ENCODE measurements at regions not wholly inside any gene's neighbourhood (a gene's known extent, or its start where the extent isn't known, plus 50 kb on each side); places are given as distances from the start of the nearest gene placed in this dataset.
A peak's percentile ranks its signal among the peaks of the same experiment; 100 is the strongest.

DNA sequence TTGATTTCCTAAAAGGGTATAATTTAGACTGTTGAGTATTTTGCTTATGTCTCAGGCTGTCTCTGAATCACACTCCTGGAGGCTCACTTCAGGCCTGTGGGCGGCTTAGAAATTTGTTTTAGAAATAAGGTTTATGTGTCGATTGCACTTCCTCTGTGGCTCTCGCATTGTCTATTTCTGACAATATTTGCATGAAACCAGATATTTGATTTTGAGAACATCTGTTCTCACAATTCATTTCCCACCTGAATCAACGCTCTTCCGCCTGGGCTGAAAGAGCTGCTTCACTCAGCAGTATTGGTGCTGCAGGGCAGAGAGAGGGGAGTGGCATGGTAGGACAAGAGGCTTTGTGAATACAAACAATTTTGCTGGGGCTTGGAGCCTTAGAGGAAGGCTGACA, 262.0 kb downstream of the ADRA2A start:
- DNase-seq (ENCODE audit: low read depth in 2 of 3, low spot score in 2 of 3): no peak

- DNase-seq (ENCODE audit: low read depth in 2 of 3, low spot score in 2 of 3): no peak
These were observed 268.0 kb downstream of the ADRA2A start for GRCh38 chr10:111344804-111345203.

GRCh38 chr10:111347386-111348013, 270.7 kb downstream of the ADRA2A start:
- DNase-seq (ENCODE audit: low read depth in 2 of 3, low spot score in 2 of 3): no peak

GRCh38 chr10:111348076-111348475, 271.2 kb downstream of the ADRA2A start:
- DNase-seq (ENCODE audit: low read depth in 2 of 3, low spot score in 2 of 3): no peak

DNA sequence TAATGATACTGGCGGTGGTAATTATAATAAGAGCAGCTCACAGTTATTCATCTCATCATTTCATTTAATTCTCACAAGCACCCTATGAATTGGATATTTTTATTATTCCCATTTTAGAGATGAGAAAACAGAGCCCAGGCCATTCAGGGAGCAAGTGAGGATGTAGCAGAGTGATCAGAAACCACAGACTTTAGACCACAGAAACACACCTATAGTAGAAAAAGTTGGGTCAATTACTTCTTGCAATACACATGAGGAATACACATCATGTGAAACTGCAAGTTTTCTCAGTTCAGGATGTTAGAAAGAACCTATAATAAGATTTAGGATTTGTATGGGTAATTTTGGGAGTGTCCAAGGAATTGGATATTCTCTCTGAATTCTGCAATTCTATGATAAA, 278.0 kb downstream of the ADRA2A start:
- no peak for DNase-seq (ENCODE audit: low read depth in 2 of 3, low spot score in 2 of 3)

DNA sequence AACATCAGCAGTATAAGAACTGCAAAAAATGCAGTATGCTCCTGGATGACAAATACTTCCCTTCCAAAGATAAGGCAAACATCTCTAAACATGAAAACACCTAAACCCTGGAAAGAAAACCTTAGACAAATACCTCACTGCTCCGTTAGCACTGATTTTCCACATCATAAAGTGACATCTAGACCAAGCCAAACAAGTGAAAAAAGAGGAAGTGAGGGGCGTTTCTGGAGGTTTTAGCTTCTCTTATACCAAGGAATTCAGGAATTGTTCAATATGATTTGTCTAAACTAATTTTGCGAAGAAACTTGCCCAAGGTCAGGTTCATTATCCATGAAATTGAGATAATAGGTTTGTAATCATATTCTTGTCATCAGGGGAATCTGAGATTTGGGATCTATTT, 279.7 kb downstream of the ADRA2A start:
- DNase-seq (ENCODE audit: low read depth in 2 of 3, low spot score in 2 of 3): peak in 1 of 3 donors; percentile 13

DNA sequence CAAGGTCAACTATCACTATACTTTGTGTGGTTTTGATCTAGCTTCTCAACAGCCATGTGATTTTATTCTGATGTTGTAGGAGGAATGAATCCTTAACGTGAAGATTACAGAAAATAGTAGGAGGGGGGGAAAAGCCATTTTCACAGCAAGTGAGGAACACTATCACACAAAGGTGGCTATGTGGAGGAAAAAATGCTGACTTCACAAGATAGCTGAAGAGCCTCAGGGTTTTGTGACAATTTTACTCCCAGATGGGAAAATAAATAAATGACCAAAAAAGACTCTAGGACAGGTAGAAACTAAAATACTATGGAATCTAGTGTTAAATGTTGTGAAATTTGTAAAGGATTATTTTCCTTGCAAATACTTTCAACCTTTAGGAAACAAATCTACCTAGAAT, 281.0 kb downstream of the ADRA2A start:
- DNase-seq (ENCODE audit: low read depth in 2 of 3, low spot score in 2 of 3): no peak

DNA sequence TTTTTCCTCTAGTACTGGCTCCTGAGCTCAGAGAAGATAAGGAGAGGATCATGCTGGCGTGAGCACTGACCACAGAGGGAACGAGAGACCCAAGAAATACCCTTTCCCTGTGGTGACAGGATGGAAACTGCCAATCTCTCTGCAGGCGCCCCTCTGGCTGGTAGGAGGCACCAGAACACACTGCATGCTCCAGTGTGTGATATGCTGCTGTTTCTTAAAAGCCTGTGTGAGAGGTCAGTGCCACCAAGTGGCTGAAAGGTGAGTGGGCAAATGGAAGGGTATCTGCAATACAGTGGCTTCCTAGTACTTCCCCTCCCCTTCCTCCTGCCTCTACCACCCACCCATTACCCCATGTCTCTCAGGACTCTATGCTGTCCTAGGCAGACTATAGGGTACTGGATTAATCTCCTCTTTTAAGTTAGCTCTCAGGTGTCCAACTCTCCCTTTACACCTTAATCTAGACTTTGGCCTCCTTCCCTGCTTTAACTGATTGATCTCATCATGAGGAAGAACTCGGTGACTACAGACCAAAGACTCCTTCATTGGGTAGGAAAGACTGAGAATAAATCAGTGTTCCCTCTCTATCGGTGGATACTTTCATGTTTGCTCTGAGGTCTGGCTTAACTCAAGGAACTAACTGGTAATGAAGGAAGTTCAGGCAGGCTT, 283.6 kb downstream of the ADRA2A start:
- DNase-seq (ENCODE audit: low read depth in 2 of 3, low spot score in 2 of 3): peak in 2 of 3 donors; percentile 53 to 78

DNA sequence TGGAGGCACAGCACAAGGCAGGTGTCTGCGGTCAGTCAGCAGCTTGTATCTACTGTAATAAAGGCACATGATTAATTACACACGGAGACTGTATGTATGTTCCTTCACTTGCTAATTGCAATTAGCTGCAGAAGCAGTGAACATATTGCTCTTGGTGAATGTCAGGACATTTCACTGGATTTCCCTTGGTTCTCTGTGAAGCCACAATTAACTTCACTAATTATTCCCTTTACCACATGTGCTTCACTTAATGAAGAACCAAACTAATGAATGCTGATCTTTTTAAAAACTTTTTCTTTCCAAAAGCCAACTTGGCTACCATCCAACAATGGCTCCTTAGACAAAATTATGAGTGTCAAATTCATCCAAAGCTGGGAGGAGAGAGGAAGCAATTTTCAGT, 290.7 kb downstream of the ADRA2A start:
- no peak for DNase-seq (ENCODE audit: low read depth in 2 of 3, low spot score in 2 of 3)

GRCh38 chr10:111370101-111370500, 293.3 kb downstream of the ADRA2A start:
- DNase-seq (ENCODE audit: low read depth in 2 of 3, low spot score in 2 of 3): no peak

DNA sequence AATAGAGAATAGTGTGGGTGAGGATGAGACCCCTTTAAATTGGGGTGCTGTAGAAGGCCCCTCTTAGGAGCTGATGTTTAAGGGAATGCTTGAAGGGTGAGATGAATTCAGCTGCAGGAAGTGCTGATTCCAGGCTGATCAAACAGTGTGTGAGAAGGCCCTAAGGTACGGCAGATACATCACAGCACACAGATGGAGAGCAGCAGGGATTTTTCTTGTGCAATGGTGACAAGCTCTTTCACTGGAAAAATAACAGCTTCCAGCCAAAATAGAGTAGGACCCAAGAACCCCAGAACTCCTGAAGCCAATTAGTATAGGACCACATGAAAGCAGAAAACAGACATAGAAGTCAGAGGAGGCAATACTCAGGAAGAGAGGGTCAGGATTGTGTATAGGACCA, 296.9 kb downstream of the ADRA2A start:
- no peak for DNase-seq (ENCODE audit: low read depth in 2 of 3, low spot score in 2 of 3)

DNA sequence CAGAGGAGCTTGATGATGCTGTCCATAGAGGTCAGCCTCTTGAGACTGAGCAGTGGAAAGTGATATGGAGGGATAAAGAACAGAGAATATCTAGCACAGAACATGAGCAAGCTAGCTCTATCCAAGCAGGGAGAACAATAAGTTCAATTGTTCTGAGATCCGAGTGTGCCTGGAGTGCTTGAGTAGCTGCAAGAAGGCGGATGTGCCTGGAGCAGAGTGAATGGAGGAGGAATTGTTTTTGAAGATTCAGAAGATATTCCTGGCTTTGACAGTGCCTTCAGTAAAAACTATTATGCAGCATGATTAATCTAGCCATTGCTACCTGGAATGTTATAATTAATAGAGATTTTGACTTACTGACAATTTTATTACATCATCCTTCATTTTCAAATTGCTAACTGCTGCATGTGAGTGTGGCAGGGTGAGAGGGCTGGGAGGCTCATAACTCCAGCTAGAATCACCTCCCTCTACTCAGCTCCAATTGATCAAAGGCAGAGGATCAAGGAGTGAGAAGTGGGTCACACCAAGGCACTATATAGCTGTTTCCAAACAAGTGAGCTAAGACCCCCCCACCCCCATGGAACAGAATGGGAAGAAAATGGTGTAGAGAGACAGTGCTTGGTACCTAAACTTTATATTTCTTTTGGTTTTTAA, 302.8 kb downstream of the ADRA2A start:
- no peak for DNase-seq (ENCODE audit: low read depth in 2 of 3, low spot score in 2 of 3)

DNA sequence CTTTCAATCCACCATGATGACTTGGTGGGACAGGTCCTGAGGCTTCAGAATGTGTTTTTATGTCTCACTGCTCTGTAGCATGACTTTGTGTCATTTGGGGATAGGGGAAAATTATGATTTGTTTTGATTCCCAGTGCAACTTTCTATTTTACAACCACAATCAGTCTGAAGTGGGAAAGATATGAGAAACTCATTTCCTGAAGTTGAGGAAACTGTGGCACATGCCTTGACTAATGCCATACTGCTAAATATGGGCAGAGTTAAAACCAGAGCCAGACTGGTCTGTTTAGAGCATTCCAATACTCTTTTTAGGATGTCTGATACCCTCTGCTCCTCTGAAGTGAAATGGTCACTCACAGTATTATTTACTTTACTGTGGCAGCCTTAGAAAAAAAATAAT, 307.7 kb downstream of the ADRA2A start:
- DNase-seq (ENCODE audit: low read depth in 2 of 3, low spot score in 2 of 3): peak in 1 of 3 donors; percentile 41

DNA sequence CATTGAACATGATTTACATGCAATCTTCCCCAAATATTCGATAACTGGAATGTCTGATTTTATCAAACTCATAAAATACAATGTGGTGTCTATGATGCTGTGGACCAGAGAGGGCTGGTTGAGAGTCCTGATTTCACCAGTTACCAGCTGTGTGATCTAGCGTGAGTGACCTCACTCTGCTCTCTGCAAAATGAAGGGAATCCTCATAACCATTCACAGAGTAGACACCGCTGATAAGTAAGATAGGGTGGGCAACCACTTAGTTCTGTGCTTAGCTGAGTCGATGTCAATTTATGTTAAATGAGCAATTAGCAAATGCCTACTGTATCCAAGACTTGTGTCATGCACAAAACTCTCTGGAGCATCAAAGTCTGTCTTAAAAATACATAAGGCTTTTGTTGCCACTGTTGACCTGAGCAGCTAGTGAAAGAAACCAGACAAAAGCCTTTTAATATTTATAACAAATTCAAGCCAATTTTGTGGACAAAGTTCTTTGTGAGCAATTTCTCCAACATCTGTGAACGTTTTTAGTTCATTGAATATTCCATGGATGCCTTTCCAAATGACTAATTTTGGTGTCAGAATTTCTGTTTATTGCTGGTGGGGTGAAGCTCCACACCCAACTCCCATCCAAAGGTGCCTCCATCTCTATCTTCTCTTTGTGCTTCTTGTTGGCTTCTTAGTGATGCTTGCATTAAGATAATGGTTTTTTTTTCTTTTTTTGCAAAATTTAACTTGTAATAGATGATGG, 314.2 kb downstream of the ADRA2A start:
- DNase-seq (ENCODE audit: low read depth in 2 of 3, low spot score in 2 of 3): no peak

- no peak for DNase-seq (ENCODE audit: low read depth in 2 of 3, low spot score in 2 of 3)
These were observed 315.3 kb downstream of the ADRA2A start for GRCh38 chr10:111392159-111392558.

GRCh38 chr10:111392910-111393309, 316.1 kb downstream of the ADRA2A start:
- peak in 1 of 3 donors; percentile 2 for DNase-seq (ENCODE audit: low read depth in 2 of 3, low spot score in 2 of 3)

DNA sequence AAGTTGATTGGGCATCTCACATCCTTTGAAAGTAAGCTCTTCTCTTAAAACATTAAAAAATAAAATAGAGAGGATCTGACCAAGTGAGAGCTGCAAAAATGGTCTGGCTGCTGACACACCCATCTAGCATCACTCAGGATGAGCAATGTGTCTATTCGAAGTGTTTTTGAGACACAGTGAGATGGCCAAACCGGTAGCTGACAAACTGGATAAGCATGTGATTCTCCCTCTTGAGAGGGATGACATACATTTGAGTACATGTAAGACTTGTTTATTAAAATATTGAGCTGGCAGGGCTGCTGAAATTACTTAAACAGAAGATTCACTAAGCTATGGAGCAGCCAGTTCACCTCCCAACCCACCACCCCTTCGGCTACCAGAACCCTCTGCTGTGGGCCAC, 333.9 kb downstream of the ADRA2A start:
- DNase-seq (ENCODE audit: low read depth in 2 of 3, low spot score in 2 of 3): no peak

- no peak for DNase-seq (ENCODE audit: low read depth in 2 of 3, low spot score in 2 of 3)
These were observed 348.6 kb downstream of the ADRA2A start for GRCh38 chr10:111425459-111425858.

GRCh38 chr10:111429288-111430028, 352.6 kb downstream of the ADRA2A start:
- no peak for DNase-seq (ENCODE audit: low read depth in 2 of 3, low spot score in 2 of 3)

- no peak for DNase-seq (ENCODE audit: low read depth in 2 of 3, low spot score in 2 of 3)
These were observed 353.2 kb downstream of the ADRA2A start for GRCh38 chr10:111430070-111430469.

GRCh38 chr10:111432588-111432987, 355.8 kb downstream of the ADRA2A start:
- no peak for DNase-seq (ENCODE audit: low read depth in 2 of 3, low spot score in 2 of 3)
